H1 (cell line): ENCODE measurements at regions not wholly inside any gene's neighbourhood (a gene's known extent, or its start where the extent isn't known, plus 50 kb on each side); places are given as distances from the start of the nearest gene placed in this dataset.

Experiments used
- ATF2 ChIP-seq: IDR thresholded peaks from 2 replicates; pipeline ENCODE4 v1.6.1; 2012; ENCODE audit warnings: low read length, inconsistent platforms
- BCL11A ChIP-seq, 2 experiments: IDR thresholded peaks; one replicate each; pipeline ENCODE4 v1.6.1; 2011; ENCODE audit warnings: low read depth in 2 of 2, low read length in 2 of 2, mild to moderate bottlenecking in 2 of 2
- KDM5A ChIP-seq: fragments of 200-600 bp; IDR thresholded peaks from 2 replicates; pipeline ENCODE4 v1.7.1; 2012; ENCODE audit warnings: mild to moderate bottlenecking, low read length, inconsistent platforms, mixed read lengths
- POLR2A ChIP-seq, 2 experiments: IDR thresholded peaks; 1 replicate in 1 of 2; 2 replicates in 1 of 2; pipeline ENCODE4 v1.6.1; 2011; ENCODE audit warnings: low read depth in 2 of 2, low read length in 2 of 2, mild to moderate bottlenecking in 2 of 2; ENCODE audit errors: control extremely low read depth in 1 of 2
- TAF7 ChIP-seq: optimal IDR thresholded peaks from 2 replicates; pipeline ENCODE3; 2011; ENCODE audit warnings: low read depth, mild to moderate bottlenecking, inconsistent platforms, low read length, moderate library complexity, borderline replicate concordance

GRCh38 chr1:230588323-230588746 lies 53.9 kb upstream of the COG2 start:
- TF ChIP-seq KDM5A (no peak), POLR2A (IDR thresholded peaks at IDR 0.05; ENCODE audit: control extremely low read depth in 1 of 2, low read depth in 2 of 2, low read length in 2 of 2) (no peak), ATF2 (no peak), TAF7 (no peak), BCL11A (IDR thresholded peaks at IDR 0.05; ENCODE audit: low read depth in 2 of 2, low read length in 2 of 2) (no peak)
